ENCODE measurements at regions not wholly inside any gene's neighbourhood (a gene's known extent, or its start where the extent isn't known, plus 50 kb on each side); places are given as distances from the start of the nearest gene placed in this dataset.
A peak's percentile ranks its signal among the peaks of the same experiment; 100 is the strongest.

DNA sequence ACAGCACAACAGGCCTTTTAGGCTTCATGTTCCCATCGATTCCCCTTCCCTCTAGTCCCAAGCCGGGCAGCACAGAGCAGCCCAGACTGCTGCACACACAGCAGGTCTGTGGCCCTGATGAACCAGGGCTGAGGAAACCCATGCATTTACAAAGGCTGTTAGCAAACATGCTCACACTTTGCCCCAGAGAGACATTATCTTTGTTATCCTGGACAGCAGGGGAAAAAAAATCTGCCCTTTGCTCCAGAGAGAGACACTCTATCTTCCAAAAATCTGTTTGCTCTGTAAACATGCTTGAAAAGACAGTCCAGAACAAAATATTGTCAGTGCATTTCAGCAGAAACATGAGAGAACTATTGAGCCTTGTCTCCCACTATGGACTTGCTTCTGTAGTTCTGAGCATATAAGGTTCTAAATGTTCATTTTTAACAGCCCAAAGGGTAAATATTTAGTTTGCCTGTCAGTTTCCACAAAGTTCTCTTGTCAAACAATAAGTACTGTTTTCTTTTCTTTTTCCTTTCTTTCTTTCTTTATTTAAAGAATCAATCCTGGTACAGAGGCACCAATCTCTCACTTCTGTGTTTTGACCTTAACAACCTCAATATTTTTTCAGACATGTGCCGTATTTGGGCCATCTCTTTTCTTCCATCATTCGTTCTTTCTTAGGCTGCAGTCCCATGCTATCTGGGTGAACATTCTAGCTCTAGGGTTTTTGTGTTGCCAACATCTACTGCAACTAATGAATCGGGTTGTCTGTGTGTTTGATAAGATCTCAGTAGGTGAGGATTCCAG, 468.0 kb downstream of the EPM2A start (continued):
- TF ChIP-seq, protein P1, sequence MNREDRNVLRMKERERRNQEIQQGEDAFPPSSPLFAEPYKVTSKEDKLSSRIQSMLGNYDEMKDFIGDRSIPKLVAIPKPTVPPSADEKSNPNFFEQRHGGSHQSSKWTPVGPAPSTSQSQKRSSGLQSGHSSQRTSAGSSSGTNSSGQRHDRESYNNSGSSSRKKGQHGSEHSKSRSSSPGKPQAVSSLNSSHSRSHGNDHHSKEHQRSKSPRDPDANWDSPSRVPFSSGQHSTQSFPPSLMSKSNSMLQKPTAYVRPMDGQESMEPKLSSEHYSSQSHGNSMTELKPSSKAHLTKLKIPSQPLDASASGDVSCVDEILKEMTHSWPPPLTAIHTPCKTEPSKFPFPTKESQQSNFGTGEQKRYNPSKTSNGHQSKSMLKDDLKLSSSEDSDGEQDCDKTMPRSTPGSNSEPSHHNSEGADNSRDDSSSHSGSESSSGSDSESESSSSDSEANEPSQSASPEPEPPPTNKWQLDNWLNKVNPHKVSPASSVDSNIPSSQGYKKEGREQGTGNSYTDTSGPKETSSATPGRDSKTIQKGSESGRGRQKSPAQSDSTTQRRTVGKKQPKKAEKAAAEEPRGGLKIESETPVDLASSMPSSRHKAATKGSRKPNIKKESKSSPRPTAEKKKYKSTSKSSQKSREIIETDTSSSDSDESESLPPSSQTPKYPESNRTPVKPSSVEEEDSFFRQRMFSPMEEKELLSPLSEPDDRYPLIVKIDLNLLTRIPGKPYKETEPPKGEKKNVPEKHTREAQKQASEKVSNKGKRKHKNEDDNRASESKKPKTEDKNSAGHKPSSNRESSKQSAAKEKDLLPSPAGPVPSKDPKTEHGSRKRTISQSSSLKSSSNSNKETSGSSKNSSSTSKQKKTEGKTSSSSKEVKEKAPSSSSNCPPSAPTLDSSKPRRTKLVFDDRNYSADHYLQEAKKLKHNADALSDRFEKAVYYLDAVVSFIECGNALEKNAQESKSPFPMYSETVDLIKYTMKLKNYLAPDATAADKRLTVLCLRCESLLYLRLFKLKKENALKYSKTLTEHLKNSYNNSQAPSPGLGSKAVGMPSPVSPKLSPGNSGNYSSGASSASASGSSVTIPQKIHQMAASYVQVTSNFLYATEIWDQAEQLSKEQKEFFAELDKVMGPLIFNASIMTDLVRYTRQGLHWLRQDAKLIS (CRISPR knock-in tag; IDR thresholded peaks at IDR 0.05) = no peak; the same call in 1 of the 2 replicates
- no peak for TF ChIP-seq DNMT1 (CRISPR knock-in tag; IDR thresholded peaks at IDR 0.05)
- TF ChIP-seq, protein P2, sequence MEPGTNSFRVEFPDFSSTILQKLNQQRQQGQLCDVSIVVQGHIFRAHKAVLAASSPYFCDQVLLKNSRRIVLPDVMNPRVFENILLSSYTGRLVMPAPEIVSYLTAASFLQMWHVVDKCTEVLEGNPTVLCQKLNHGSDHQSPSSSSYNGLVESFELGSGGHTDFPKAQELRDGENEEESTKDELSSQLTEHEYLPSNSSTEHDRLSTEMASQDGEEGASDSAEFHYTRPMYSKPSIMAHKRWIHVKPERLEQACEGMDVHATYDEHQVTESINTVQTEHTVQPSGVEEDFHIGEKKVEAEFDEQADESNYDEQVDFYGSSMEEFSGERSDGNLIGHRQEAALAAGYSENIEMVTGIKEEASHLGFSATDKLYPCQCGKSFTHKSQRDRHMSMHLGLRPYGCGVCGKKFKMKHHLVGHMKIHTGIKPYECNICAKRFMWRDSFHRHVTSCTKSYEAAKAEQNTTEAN (CRISPR knock-in tag; conservative IDR thresholded peaks at IDR 0.05) = peak; percentile 95
- TF ChIP-seq NR2F2 (IDR thresholded peaks at IDR 0.05; ENCODE audit: borderline replicate concordance, low read depth) = peak; percentile 97
- TF ChIP-seq SMARCC2 (IDR thresholded peaks at IDR 0.05) = peak; percentile 83; the same call in 1 of the 2 replicates
- peak; percentile 69; the same call in 1 of the 2 replicates for TF ChIP-seq RAD21 (CRISPR knock-in tag; IDR thresholded peaks at IDR 0.05)
- TF ChIP-seq TEAD3 (CRISPR knock-in tag; optimal IDR thresholded peaks at IDR 0.05; ENCODE audit: borderline replicate concordance) = peak; percentile 90
- TF ChIP-seq, protein P3, sequence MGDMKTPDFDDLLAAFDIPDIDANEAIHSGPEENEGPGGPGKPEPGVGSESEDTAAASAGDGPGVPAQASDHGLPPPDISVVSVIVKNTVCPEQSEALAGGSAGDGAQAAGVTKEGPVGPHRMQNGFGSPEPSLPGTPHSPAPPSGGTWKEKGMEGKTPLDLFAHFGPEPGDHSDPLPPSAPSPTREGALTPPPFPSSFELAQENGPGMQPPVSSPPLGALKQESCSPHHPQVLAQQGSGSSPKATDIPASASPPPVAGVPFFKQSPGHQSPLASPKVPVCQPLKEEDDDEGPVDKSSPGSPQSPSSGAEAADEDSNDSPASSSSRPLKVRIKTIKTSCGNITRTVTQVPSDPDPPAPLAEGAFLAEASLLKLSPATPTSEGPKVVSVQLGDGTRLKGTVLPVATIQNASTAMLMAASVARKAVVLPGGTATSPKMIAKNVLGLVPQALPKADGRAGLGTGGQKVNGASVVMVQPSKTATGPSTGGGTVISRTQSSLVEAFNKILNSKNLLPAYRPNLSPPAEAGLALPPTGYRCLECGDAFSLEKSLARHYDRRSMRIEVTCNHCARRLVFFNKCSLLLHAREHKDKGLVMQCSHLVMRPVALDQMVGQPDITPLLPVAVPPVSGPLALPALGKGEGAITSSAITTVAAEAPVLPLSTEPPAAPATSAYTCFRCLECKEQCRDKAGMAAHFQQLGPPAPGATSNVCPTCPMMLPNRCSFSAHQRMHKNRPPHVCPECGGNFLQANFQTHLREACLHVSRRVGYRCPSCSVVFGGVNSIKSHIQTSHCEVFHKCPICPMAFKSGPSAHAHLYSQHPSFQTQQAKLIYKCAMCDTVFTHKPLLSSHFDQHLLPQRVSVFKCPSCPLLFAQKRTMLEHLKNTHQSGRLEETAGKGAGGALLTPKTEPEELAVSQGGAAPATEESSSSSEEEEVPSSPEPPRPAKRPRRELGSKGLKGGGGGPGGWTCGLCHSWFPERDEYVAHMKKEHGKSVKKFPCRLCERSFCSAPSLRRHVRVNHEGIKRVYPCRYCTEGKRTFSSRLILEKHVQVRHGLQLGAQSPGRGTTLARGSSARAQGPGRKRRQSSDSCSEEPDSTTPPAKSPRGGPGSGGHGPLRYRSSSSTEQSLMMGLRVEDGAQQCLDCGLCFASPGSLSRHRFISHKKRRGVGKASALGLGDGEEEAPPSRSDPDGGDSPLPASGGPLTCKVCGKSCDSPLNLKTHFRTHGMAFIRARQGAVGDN (CRISPR knock-in tag; IDR thresholded peaks at IDR 0.05) = peak; percentile 56; the same call in 1 of the 2 replicates
- TF ChIP-seq HOXA3 (CRISPR knock-in tag; IDR thresholded peaks at IDR 0.05) = peak; percentile 85
- no peak for TF ChIP-seq SETDB1 (CRISPR knock-in tag; IDR thresholded peaks at IDR 0.05; ENCODE audit: borderline replicate concordance)
- TF ChIP-seq EP300 (IDR thresholded peaks at IDR 0.05; ENCODE audit: low read depth in 2 of 2, low read length in 2 of 2) = peak; percentile 96 to 98
- peak; percentile 98 for TF ChIP-seq EP300 (CRISPR knock-in tag; IDR thresholded peaks at IDR 0.05; ENCODE audit: borderline replicate concordance)
- TF ChIP-seq, protein P4, sequence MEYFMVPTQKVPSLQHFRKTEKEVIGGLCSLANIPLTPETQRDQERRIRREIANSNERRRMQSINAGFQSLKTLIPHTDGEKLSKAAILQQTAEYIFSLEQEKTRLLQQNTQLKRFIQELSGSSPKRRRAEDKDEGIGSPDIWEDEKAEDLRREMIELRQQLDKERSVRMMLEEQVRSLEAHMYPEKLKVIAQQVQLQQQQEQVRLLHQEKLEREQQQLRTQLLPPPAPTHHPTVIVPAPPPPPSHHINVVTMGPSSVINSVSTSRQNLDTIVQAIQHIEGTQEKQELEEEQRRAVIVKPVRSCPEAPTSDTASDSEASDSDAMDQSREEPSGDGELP (IDR thresholded peaks at IDR 0.05; ENCODE audit: borderline replicate concordance, low read depth) = peak; percentile 82
- 0 out of 2 replicates have a peak, but pooled peaks have one; percentile 31 for TF ChIP-seq ZNF549 (CRISPR knock-in tag; IDR thresholded peaks at IDR 0.05)
- no peak for TF ChIP-seq HNRNPH1 (optimal IDR thresholded peaks at IDR 0.05; ENCODE audit: low read depth, low read length)
- peak; percentile 96 for TF ChIP-seq ZNF703 (CRISPR knock-in tag; IDR thresholded peaks at IDR 0.05; ENCODE audit: borderline replicate concordance)
- no peak; the same call in 1 of the 2 replicates for TF ChIP-seq ZNF607 (CRISPR knock-in tag; IDR thresholded peaks at IDR 0.05; ENCODE audit: borderline replicate concordance)
- TF ChIP-seq SKI (IDR thresholded peaks at IDR 0.05; ENCODE audit: partially characterized antibody) = peak; percentile 99
- peak; percentile 74 for TF ChIP-seq KAT7 (CRISPR knock-in tag; IDR thresholded peaks at IDR 0.05; ENCODE audit: borderline replicate concordance)

All from HepG2 (cell line).